ENCODE measurements at regions not wholly inside any gene's neighbourhood (a gene's known extent, or its start where the extent isn't known, plus 50 kb on each side); places are given as distances from the start of the nearest gene placed in this dataset.

- no peak for TF ChIP-seq TSHZ2 (CRISPR knock-in tag; IDR thresholded peaks at IDR 0.05)
- TF ChIP-seq PATZ1 (CRISPR knock-in tag; IDR thresholded peaks at IDR 0.05; ENCODE audit: borderline replicate concordance): no peak
- no peak for TF ChIP-seq POU6F1 (CRISPR knock-in tag; IDR thresholded peaks at IDR 0.05; ENCODE audit: borderline replicate concordance, low read depth)
- no peak for TF ChIP-seq CREB5 (CRISPR knock-in tag; IDR thresholded peaks at IDR 0.05; ENCODE audit: low read depth)
- no peak for TF ChIP-seq ARNTL (CRISPR knock-in tag; IDR thresholded peaks at IDR 0.05; ENCODE audit: borderline replicate concordance, low read depth)
- no peak for TF ChIP-seq RARB (CRISPR knock-in tag; IDR thresholded peaks at IDR 0.05)
- no peak for TF ChIP-seq SNAI2 (CRISPR knock-in tag; IDR thresholded peaks at IDR 0.05)
- TF ChIP-seq ZNF70 (CRISPR knock-in tag; IDR thresholded peaks at IDR 0.05): no peak
- no peak for TF ChIP-seq ZC3H10 (CRISPR knock-in tag; IDR thresholded peaks at IDR 0.05)
- TF ChIP-seq OSR1 (CRISPR knock-in tag; IDR thresholded peaks at IDR 0.05): no peak
- no peak for TF ChIP-seq ZFP30 (CRISPR knock-in tag; IDR thresholded peaks at IDR 0.05)
- no peak for TF ChIP-seq TOX (CRISPR knock-in tag; IDR thresholded peaks at IDR 0.05; ENCODE audit: borderline replicate concordance)
- TF ChIP-seq ZNF565 (CRISPR knock-in tag; conservative IDR thresholded peaks at IDR 0.05; ENCODE audit: low read depth): no peak
Measured at GRCh38 chr6:4420160-4420865, 284.9 kb upstream of the ECI2 start.

All from SK-N-SH treated with all-trans-retinoic acid at 6 μM for 48 hours (cell line).